ENCODE measurements at regions not wholly inside any gene's neighbourhood (a gene's known extent, or its start where the extent isn't known, plus 50 kb on each side); places are given as distances from the start of the nearest gene placed in this dataset.
"Not testable (repeated sequence)": the region's sequence is repeated elsewhere in the genome, so short reads cannot be mapped to it uniquely, and the experiment has no call there.

DNA sequence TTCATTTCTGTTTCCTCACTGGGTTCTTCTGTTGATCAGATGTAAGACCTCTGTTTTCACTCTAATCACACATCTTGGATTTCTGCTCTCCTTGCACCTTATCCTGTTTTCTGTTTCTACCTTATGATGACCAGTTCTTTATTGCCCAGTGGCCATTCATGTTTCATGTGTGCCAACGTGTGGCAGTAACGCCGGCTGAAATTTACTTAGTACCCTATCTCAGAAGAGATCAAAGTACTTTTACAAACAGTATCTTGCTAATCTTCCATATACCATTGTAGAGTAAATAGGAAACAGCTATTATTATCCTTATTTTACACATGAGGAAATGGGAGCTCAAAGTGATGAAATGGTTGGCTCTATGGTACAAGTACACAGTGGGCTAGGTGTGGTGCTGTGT lies 74.0 kb downstream of the GATA3 start:
- no peak for DNase-seq

DNA sequence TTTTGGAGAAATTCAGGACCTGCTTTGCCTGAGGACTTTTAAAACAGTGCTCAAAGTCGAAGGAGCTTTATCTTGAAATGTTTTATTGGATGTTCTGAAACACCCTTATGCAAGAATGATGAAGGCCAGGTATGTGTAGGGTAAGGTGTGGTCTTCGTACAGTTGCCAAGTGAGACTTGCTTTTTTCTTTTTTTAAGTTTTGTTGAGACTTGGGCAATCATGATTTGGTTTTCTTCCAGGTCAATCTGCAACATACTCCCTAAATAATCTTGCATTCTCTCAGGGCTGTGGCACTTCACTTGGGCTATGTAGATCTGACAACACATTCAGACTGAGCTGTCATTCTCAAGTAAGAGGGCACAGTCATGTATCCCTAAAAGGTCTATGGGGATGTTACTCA lies 75.0 kb downstream of the GATA3 start:
- DNase-seq = no peak

DNA sequence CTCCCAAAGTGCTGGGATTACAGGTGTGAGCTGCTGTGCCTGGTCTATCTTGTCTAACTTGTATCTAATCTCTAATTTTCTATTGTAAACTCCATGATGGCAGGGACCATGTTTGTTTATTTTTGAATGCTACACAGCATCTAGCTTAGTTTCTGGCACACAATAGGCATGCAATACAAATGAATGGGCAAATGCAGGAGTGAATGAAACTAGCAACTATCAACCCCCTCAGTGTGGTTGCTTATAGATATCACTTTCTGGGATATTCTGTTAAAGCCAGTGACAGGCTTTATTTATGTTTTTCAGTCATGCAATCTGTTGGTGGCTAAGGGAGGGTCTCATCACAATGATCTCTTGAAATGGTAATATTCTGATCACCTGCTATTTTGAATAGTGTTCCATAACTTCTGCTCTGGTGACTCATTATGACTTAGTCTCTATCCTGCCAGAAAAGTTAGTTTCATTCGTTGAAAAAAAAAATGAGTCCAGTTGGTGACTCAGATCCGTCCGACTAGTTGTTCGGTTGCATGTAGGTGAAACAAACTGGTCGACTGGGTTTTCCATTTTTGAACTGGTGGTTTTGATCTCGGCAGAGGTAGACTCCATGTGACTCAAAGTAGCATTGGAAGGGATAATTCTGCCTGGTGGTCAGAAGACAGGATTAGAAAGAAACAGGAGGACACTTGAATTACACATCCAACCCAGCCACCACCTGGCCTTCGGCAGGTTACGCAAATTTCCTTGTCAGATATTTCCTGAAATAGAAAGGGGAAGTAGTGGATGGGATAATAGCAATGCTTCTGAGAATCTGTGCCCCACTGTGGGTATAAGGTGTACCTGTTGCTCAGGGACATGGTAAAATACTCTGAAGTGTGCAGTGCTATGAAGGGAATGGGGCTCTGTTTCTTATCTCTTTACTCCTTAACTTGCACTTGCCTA lies 76.8 kb downstream of the GATA3 start:
- DNase-seq = no peak

DNA sequence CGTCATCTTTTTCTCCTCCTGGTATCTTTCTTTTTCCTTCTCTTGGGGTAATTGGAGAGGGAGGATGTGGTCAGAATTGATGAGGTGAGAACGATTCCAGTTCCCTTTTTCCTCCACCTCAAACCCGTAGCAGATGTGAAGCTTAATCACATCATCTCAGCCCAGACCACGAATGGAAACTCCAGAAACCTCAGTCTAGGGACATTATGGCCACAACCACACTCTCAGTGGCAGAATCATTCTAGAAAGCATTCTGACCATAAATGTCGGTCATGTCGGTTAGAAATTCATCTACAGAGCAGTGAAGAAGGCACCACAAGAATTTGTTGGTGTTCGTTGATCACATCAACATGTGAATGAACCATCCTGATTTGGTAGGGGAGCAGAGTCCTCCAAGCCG lies 78.7 kb downstream of the GATA3 start:
- no peak for DNase-seq

- no peak for DNase-seq
Observed at GRCh38 chr10:8136736-8137135, 82.2 kb downstream of the GATA3 start.

DNA sequence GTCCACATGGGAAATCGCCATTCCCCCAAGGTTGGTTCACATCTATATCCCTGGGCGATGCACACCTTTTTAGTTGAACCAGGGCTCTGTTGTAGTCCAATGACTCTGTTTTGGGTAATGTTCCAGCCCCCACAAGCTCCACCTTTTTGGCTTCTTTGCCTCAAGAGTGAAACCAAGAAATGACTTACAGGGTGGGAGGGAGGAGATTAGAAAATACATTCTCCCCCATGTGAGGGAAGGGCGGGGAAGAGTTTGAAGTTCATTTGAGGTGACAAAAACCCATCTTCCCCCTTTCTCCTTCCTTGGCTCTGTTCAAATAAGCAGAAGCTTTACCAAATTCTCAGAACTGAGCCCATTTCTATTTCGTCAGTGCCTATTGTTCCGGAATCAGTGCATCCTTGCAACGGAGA lies 82.8 kb downstream of the GATA3 start:
- no peak for DNase-seq

GRCh38 chr10:8137726-8138125 lies 83.2 kb downstream of the GATA3 start:
- DNase-seq = no peak

DNA sequence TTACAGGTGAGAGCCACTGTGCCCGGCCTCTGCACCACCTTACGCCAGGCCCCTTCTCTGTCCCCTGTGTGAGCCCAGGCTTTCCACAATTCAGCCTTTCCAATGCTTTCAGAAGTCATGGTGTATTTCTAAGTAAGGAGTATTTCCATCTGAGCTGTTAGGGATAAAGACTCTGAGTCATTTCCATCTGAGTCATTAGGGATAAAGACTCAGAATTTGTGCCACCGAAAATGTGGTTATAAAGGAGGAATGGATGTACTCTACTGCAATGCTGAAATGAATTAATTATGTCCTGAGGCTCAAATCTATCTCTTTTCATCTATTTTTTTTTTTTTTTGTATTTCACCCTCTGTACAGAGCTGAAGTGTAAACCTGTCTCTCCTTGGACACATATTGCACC lies 84.0 kb downstream of the GATA3 start:
- no peak for DNase-seq

DNA sequence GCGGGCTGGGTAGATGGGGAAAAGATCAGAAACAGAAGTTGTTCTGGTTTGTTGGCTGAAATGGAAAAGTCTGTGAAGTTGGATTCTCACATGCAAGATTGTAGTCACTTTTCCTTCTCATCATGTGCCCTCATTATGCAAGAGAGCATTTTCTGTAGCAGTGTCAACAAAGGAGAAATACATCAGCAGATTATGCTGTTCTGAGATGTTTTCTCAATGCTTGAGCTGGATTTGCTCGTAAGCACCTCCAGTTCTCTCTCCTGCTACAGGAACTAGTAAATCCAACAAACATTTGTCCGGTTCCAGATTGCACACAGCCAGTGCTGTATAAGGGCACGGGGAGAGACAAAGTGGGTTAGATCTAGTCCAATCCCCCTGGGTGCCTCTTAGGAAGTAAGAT lies 90.0 kb downstream of the GATA3 start:
- no peak for DNase-seq

DNA sequence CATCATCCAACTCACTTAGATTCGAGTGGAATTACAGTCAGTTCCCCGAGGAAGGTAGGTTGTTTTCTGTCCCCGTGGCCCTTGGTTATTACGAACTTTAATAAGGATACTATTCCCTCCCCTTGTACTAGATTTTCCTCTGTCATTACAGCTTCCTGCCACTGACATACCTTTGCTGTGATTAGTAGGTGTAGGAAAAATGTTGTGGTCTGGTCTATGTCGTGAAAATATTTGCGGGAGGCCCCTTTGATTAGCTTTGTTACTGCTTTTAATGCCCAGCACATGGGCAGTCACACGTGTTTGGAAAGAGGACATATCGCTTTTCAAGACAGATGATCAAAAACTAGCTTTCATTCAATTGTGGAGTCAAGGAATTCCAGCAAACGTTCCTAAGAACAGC lies 92.2 kb downstream of the GATA3 start:
- no peak for DNase-seq

DNA sequence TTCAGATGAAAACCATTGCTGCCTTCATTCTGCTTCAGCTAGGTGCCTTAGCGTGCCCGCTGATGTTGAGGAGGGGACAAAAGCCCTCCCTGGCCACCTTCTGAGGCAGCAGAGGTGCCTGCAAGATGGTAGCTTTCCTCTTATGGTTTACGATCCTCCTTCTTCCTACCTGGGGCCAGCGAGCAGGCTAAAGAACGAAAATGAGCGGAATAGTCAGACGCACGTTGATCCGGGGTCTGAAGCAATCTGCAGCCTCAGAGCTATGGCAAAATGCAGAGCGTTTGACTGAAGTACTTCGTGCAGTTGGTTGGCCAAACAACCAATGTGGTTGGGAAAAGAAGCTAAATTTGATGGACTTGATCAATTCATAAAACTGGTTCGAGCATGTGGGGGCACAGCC lies 95.5 kb downstream of the GATA3 start:
- no peak for DNase-seq

- no peak for DNase-seq
Observed at GRCh38 chr10:8150401-8150905, 96.0 kb downstream of the GATA3 start.

DNA sequence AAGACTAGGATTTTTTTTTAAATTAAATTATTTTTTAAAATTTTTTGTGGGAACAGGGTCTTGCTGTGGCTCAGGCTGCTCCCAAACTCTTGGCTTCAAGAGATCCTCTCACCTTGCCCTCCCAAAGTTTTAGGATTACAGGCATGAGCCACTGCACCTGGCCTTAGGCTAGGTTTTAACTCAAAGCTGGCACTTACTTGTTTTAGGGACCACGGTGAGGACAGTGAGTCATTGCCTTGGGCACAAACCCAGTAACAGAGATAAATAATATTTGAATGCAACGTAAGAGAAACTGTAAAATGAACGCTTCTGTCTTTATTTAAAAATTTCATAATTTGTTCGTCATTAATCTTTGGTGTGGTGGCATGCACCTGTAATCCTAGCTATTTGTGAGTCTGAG lies 96.6 kb downstream of the GATA3 start:
- no peak for DNase-seq

GRCh38 chr10:8156918-8157317 lies 102.4 kb downstream of the GATA3 start:
- no peak for DNase-seq

DNA sequence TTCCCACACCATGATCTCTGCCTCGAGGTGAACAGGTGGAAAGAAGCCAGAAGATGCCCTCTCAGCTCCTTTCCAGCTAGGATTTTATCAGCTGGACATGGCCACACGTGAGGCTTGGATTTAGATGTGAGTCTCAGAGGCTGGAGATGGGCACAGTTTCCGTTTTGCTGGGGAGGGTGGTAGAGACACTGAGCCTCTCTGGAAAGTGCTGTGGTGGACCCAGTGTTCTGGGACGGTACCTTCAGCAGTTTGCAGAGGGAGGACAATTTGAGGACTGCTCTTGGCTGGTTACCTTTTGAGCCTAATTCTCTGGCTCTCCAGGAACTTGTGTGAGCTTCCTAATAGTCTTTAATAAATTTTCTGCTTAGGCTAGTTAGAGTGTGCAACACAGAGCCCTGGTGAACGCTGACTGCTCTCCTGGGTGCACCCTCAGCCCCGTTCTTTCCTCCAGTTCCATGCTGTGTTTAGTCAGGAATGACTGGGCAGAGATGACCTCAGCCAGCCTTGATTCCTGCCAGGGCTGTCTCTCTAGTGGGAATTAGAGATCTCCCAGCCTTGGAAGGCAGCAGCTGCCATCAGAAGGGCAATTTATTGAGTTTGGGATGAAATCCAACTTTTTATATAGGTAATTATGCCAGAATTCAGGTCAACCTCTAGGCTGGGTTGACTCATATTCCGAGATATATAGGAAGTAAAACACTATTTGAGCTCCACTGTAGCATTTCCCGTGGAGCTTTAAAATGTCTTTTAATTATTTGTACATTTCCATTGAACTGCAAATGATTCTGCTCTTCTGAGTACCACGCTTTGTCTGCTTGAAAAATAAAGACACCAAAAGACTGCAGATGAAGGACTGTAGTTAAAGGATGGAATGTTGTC lies 103.9 kb downstream of the GATA3 start:
- no peak for DNase-seq

DNA sequence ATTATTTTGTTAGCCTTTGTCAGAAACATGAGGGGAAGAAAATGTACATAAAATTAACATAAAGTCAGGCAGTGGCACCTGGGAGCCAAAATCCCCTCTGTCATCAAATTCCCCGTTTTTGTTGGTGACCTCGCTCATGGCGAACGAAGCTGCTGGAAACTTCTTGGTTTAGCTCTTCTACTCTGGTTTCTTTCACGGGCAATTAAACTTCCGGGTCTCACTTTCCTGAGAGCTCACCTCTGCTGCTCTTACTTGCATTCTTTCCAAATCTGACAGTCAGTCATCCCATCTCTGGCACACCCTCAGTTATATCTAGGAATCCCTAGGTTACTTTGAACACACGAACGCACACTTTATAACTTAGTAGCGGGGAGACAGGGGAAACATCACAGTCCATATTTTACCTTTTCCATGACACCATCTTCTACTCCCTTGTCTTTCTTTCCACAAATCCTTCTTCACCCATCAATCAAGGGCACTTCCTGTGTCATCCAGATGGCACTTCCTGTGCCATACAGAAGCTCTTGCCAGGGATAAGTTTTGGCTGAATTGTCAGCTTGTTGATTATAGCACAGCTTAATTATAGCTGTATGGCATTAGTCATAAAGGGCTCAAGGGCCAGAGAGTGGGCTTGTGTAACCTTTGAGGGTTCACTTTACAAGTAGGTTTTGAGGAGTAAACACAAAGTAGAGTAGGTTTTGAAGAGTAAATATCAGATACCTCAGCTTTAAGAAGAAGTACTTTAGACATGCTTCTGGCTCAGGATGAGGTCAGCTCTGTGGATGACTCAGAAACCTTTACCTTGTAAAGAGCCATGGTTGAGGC lies 105.1 kb downstream of the GATA3 start:
- DNase-seq = no peak

DNA sequence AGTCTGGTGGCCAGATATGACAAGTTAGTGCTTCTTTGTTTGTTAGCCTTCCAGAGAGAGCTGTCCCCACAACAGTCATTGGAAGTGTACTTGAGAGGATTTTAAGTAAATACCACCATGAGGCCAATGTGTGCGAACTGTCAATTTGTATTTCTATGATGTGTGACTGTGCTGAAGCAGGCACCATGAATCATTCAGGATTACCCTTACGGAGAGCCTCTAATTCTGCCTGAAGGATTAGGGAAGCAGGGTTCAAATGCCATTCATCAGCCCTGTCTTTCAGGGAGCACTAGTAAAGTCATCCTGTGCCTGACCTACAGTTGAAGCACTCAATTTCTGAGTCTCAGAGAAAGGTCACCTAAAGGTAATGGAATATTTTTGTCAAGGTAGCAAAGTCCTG lies 109.3 kb downstream of the GATA3 start:
- DNase-seq = no peak

DNA sequence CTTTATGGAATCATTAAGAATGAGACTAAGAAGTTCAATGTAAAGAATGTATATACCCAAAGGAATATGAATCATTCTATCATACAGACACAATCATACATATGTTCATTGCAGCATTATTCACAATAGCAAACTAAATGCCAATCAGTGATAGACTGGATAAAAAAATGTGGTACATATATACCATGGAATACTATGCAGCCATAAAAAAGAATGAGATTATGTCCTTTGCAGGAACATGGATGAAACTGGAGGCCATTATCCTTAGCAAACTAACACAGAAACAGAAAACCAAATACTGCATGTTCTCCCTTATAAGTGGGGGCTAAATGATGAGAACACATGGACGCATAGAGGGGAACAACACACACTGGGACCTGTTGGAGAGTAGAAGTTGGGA lies 110.2 kb downstream of the GATA3 start:
- DNase-seq = not testable (repeated sequence)

DNA sequence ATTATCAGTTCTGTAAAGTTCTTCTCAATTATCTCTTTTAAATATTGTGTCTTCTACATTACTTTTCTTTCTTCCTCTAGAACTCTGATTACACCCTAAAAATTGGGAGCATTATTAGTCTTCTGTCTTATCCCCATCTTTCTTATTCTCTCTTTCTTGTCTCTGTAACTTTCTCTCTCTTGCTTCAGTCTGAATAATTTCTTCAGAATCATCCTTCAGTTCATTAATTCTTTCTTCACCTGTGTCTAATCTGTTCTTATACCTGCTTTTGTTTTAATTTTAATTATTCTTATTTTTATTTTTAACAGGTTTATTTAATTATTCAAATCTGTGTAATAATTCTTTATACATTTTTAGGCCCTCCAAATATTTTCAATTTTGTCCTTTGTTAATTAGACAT lies 114.3 kb downstream of the GATA3 start:
- no peak for DNase-seq

DNA sequence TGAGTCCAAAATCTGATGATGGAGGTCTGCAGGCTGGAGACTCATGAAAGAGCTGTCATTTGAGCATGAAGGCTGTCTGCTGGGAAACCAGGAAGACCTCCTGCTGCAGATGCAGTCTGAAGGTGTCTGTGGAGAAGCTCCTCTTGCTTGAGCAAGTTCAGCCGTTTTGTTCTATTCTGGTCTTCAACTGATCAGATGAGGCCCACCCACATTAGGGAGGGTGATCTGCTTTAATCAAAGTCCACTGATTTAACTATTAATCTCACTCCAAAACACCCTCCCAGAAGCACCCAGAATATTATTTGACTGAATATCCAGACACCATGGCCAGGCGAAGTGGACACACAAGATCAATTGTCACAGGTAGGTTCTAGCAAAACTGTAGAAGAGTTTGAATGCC lies 116.5 kb downstream of the GATA3 start:
- DNase-seq = no peak

DNA sequence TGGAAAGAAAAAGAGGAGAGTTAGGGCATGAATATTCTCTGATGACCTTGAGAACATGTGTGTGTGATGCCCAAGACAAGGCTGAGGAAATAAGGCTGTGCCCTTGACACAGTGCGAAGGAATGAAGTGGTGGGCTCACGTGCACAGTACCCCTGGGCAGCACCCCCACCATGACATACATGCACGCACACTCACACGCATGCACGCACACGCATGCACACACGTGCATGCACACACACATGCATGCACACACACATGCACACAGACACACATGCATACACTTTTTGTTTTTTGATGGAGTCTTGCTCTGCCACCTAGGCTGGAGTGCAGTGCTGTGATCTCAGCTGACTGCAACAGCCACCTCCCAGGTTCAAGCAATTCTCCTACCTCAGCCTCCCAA lies 118.1 kb downstream of the GATA3 start:
- no peak for DNase-seq

GRCh38 chr10:8173243-8173865 lies 118.9 kb downstream of the GATA3 start:
- no peak for DNase-seq

DNA sequence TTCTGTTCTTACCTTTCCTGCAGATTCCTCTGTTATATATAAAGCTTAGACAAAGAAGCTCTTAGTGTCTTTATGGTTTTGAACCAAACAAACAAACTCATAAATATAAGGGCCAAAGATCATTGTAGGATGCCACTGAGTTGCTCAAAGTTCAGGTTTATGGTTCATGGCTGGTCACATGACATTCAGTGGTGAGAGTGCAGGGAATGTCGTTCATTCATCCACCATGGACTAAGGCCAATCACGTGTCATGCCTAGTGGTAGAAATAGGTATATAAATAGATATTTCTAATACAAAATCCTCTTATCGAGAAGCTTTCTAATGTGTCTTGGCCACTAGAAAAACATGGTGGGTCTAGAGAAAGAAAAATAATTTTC lies 119.4 kb downstream of the GATA3 start:
- DNase-seq = no peak
